GM21526 (cell line): ENCODE measurements at regions not wholly inside any gene's neighbourhood (a gene's known extent, or its start where the extent isn't known, plus 50 kb on each side); places are given as distances from the start of the nearest gene placed in this dataset.
"Not testable (repeated sequence)": the region's sequence is repeated elsewhere in the genome, so short reads cannot be mapped to it uniquely, and the experiment has no call there.

Experiments used
- ATAC-seq: cut with Tn5 transposase; IDR thresholded peaks from one replicate; pipeline ENCODE4 v1.9.1; 2021; ENCODE audit warnings: moderate library complexity; ENCODE audit not compliant: unreplicated experiment, low FRiP score

- no peak for ATAC-seq
These were observed 185.2 kb upstream of the SLC39A10 start for GRCh38 chr2:195471807-195472206.

- no peak for ATAC-seq
These were observed 185.9 kb upstream of the SLC39A10 start for GRCh38 chr2:195471163-195471562.

GRCh38 chr2:195470622-195471021 lies 186.4 kb upstream of the SLC39A10 start:
- ATAC-seq: no peak

GRCh38 chr2:195468771-195469170 lies 188.3 kb upstream of the SLC39A10 start:
- ATAC-seq: peak; percentile 86

GRCh38 chr2:195466427-195466826 lies 190.6 kb upstream of the SLC39A10 start:
- no peak for ATAC-seq

GRCh38 chr2:195461010-195461409 lies 196.0 kb upstream of the SLC39A10 start:
- no peak for ATAC-seq

GRCh38 chr2:195458936-195459335 lies 198.1 kb upstream of the SLC39A10 start:
- ATAC-seq: no peak

- no peak for ATAC-seq
These were observed 199.2 kb upstream of the SLC39A10 start for GRCh38 chr2:195457873-195458272.

GRCh38 chr2:195456771-195457170 lies 200.3 kb upstream of the SLC39A10 start:
- ATAC-seq: no peak

- ATAC-seq: no peak
These were observed 205.9 kb upstream of the SLC39A10 start for GRCh38 chr2:195451160-195451559.

GRCh38 chr2:195450552-195451113 lies 206.4 kb upstream of the SLC39A10 start:
- ATAC-seq: no peak

GRCh38 chr2:195447323-195447975 lies 209.6 kb upstream of the SLC39A10 start:
- ATAC-seq: no peak

- no peak for ATAC-seq
These were observed 211.4 kb upstream of the SLC39A10 start for GRCh38 chr2:195445639-195446038.

GRCh38 chr2:195443926-195444325 lies 213.1 kb upstream of the SLC39A10 start:
- ATAC-seq: no peak

- no peak for ATAC-seq
These were observed 214.4 kb upstream of the SLC39A10 start for GRCh38 chr2:195442458-195443175.

- ATAC-seq: no peak
These were observed 218.3 kb upstream of the SLC39A10 start for GRCh38 chr2:195438692-195439091.

GRCh38 chr2:195437521-195437920 lies 219.5 kb upstream of the SLC39A10 start:
- ATAC-seq: no peak

GRCh38 chr2:195434346-195434745 lies 222.7 kb upstream of the SLC39A10 start:
- ATAC-seq: no peak

GRCh38 chr2:195433729-195434128 lies 223.3 kb upstream of the SLC39A10 start:
- ATAC-seq: not testable (repeated sequence)

GRCh38 chr2:195428673-195429072 lies 228.4 kb upstream of the SLC39A10 start:
- ATAC-seq: no peak

- no peak for ATAC-seq
These were observed 231.7 kb upstream of the SLC39A10 start for GRCh38 chr2:195425328-195425727.

GRCh38 chr2:195419033-195419432 lies 238.0 kb upstream of the SLC39A10 start:
- ATAC-seq: no peak
